SKM-1 treated with dmso at 0.1 percent for 144 hours (cell line): ENCODE measurements at regions not wholly inside any gene's neighbourhood (a gene's known extent, or its start where the extent isn't known, plus 50 kb on each side); places are given as distances from the start of the nearest gene placed in this dataset.

Source experiments
- DNase-seq: peaks from one replicate; lab custom pipeline; 2025; ENCODE audit not compliant: unreplicated experiment; lab: John Stamatoyannopoulos, UW

DNA sequence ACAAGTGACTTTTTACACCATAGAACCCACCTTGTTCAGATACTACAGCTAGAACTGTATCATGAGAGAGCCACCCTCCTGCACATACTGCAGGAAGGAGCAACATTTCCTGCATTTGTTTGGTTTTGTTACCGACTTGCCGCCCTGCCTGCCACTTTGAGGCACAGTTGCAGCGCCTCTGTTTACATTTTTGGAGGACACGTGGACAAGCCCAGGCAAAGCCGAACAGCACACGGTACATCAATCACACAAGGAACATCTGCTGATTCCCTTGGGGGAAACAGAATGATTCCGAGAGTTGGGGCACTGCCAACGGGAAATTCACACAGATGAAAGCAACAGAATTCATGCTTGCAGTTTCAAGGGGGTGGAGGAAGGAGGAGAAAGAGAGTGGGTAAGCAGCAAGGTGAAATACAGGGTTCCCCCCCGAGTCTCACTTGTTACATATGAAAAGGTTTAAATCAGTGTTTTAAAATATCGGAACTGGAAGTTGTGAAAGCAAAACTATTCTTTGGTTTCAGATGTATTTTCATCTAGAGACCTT, 110.7 kb downstream of the BTG1 start:
- DNase-seq = no peak

DNA sequence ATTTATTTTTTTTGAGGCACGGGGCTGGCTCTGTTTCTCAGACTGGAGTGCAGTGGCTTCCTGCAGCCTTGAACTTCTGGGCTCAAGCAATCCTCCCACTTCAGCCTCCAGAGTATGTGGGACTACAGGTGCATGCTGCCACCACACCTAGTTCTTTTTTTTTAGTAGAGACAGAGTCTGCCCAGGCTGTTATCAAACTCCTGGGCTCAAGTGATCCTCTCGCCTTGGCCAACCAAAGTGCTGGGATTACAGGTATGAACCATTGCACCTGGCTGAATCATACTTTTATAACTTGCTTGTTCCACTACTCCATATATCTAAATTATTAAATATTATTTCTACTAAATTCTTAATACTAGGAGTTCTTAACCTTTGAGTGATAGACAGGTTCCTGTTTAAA, 111.6 kb downstream of the BTG1 start:
- DNase-seq = no peak

DNA sequence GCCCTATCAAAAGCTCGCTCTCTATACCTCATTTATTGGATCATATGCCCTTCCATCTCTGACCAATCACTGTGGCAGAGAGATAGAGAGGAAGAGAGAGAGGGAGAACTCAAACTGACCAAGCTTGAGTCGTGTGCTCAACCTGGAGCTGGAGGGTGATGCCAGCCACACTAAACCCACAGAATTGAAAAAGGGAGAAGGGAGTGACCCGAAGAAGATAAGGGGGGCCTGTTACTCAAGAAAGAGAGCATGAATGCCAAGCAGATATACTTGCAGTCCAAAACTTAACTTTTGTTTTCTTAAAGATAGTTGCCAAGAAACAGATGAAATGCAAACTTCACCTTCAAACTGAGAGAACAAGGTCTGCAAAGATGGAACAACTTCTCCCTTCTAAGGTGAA, 112.7 kb downstream of the BTG1 start:
- no peak for DNase-seq

DNA sequence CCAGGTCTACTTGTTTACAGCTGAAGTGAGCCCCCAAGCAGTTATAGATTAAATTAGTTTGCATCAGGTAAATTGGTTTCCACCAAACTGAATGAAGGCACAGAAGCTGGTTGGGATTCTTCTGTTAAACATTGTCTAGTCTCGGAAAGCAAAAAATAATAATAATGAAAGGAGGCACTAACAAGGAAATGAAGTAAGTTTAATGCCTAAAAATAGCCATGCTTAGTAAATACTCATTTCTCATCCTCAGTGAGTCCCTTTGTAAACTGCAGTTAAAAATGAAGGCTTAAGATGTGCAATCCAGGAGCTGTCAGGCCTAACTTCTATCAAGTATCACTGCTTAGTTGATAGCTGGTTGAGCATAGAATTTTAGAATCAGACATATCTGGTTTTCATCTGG, 113.5 kb downstream of the BTG1 start:
- DNase-seq = no peak

DNA sequence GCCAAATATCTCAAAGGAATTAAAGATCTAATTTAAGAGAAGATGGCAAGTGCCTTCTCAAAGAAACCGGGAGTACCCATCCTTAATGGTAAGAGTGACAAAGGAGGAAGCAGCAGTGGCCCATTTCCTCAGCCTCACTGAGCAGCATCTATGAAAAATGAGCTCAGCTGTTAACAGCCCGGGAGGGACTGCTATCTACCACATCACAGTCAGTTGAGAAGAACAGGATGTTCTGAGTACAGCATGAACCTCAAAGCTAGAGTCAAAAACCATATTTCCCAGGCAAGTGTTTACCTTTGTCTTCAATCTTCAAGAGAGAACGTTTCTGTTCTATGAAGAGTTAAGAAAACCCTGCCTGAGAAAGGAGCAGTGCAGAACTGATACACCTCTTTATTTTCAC, 115.0 kb downstream of the BTG1 start:
- DNase-seq = no peak

DNA sequence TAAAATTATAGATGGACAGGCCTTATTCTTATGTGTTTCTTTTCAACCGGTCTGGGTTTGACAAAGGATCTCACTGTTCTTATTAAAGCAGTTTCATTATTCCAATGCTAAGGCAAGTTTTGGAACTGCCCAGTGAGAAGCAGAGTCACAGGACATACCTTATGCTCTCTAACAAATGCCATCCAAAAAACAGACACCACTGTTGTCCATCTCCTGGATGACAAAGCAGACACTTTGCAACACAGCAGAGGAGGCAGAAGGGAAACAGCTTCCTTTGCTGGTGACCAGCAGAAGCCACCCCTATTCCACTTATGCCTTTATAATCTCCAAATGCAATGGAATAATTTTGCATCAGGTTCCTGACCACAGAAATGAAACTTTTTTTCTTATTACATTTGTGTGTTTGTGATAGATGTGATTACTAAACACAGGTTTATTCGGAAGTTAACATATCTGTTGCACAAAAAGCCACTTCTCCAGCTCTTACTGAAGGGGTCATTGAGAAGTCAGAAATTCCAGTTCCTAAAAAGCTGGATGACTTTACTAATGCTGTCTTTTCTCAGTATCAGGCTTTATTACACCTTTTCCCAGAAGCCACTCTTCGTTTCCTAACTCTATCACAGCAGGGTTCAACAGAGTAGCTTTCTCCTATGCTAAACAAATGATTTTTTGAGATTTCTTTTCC, 115.6 kb downstream of the BTG1 start:
- DNase-seq = no peak

DNA sequence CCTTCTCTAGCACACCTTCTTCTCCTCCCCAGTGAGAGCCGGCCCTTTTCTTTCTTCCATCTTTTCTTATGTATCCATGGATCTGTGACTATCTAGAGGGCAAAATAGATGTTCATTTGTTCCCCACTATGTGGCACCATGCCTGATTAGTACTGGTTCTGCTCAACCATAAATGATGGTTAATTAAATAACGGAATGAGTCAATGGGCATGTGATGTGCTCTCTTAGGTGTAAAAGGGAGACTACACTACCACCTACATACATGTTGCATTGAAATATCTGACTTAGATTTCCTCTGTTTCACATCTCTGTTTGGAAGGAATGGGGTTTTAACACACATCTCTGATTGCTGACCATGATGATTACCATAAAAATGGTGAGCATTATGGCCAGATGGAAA, 116.5 kb downstream of the BTG1 start:
- DNase-seq = no peak

DNA sequence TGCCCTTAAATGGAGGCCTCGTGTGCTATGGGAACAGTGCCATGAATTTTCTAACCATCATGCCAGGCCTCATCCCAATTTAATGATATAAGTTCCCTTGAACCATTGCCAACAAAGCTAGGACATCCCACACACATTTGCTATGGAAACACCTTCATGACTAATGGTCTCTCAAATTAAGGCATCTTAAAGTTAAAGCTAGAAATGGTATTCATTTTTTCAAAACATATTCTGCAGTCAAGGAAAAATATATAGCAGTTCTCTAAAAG, 117.3 kb downstream of the BTG1 start:
- DNase-seq = no peak

DNA sequence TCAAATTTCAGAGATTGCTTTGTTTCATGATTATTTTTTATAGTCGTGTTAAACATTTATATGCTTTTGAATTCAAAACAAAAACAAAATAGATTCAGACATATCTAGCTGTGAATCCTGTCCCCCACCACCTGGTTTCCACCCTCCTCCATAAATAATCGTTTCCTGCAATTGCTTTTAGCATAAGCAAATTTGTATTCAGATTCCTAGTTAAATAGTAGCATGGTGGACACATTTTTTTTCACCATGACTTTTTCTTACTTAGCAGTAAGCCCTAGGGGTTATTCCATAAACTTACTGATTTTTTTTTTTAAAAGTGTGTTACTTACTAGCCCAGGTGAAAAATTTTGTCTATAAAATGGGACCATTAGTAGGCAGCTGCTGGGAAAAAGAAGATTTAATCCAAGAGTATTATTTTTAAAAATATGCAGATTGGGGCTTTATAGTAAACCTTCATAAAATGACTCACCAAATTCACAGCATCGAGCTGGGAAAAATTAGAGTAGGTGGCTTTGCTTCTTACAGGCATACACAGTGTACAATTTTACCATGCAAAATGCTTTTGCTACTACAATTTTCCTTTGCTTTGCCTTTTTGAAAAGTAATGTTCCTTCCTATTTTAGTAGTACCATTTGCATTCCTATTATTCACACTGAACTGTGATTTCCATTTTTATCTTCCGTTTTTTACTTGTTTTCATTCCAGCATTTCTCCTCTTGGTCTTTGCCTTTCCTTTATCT, 117.8 kb downstream of the BTG1 start:
- DNase-seq = no peak

DNA sequence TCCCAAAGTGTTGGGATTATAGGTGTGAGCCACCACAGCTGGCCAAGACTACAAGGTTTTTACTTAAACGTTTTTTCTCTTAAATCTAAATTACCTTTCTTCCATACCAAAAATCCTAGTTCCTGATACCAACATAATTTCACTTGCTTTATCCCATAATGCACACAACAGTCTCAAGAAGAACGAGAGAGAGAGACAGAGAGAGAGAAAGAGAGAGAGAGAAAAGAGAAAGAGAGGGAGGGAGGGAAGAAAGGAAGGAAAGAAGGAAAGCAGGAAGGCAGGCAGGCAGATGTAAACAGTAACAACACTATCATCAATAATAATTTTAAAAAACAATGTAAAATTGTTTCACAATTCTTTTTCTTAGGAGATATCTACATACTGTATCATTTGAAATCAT, 118.4 kb downstream of the BTG1 start:
- no peak for DNase-seq

DNA sequence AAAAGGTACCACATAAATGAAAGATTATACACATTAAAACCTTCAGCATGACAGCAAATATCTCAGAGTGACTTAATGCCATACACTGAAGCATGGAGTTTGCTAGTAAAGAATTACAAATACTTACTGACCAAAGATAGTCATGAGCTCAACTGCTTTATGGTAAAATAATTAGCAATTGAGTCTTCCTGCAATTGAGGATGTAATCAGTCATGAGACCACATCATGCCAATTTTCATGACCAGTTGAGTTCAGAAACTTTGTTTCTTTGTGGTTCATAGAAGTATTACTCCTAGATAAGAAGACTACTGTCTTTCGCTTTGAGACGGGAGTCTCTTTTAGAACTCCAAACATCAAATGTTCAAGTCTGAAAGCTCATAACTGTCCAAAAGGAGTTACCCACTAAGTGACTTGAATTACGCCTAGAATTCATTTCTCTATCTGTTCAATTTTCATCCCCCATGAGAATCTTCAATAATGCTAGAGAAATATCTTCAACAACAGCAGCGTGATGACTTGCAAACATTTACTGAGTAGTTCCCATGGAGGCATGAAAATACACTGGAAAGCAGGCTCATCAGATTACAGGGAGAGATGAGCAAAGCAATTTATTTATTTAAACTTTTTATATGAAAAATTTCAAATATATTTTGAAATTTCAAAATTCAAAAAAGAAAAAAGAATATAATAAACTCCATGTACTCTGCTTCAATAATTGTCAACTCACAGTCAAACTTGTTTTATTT, 120.0 kb downstream of the BTG1 start:
- DNase-seq = no peak

DNA sequence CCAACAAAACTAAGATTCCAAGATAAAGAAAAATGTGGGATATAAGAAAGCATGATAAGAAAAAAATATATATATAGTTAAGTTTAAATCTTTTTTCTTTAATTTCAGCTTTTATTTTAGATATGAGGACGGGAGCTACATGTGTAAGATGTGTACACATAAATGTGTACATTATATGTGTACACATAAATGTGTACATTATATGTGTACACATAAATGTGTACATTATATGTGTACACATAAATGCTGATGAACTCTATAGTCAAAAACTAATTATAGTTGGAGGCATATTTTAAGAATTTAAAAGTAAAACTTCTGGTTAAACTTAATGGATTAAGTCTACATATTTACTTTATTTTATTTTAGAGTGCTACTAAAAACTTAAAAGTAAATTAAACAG, 123.6 kb downstream of the BTG1 start:
- DNase-seq = no peak

DNA sequence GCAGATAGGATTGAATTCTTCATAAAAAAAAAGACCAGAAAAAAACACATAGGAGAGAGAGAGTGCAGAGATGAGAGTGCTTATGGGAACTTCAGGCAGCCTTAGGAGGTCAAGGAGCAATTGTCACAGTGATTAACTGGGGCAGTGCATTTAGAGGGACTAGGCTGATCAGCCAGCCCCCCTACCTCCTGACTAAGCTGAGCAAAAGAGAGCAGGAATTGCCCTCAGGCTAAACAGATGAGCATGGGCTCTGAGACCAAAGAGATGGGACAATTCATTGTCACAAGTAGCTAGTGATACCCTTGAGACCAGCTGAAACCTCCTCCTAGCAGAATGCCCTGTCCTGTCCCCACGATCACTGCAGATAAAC, 124.0 kb downstream of the BTG1 start:
- DNase-seq = no peak

DNA sequence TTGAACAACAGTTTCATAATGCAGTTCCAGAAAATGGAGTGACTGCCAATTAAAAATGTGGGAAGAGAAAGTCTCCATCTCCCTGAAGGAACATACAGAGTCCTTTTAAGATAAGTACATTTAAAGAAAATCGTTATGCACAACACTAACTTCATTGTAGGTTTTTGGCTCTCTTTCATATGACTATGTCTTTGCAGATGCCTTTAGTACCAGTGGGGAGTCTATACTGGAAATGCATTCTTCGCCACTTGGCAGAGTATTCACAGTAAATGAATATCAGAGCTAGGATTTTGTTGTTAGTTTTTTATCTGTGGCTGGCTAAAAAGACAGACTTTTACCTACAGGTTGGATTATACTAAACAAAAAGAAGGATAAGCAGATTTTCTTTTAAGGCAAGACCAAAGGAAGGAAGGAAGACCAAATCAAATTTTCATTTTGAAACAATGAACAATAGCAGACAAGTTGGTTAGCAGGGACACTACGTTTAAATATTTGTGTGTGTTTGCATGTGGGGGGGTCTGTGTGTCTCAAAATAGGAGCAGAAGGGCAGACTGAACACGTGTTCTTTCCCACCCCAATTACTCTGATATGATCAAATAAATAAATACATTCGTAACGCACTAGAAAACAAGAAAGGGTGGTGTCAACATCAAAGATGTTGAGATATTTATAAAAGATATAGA, 124.5 kb downstream of the BTG1 start:
- DNase-seq = no peak

DNA sequence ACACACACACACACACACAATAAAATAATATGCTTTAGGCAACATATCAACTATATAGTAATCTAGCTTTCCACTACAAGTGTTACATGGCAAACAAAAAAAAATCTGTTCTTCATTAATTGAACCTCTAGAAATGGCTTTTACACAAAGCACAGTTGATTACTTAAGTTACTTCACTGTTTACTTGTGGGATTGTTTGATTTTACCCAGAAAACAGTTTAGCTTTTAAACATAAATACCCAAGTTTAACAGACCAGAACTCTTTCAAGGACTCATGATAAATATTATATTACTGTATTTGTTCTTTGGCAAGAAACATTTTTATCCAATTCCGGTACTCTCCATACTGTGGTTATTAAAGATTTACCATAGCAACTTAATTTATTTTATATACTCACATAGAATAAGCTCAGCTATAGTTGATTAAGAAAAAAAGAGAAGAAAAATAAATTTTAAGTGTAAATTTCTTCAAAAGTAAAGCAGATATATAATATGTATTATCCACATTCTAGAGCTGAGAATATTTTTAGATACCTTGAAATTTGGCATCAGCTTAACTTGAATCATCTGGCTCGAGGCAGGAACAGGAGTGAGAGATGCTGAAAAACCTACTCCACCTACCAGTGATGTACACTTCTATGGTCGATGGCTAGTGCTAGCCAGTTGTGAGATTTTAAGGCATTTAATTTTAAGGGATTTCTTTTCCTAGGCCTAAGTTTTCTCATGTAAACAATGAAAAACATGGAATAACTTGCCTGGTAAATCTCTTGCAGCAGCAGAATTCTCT, 126.0 kb downstream of the BTG1 start:
- DNase-seq = no peak

DNA sequence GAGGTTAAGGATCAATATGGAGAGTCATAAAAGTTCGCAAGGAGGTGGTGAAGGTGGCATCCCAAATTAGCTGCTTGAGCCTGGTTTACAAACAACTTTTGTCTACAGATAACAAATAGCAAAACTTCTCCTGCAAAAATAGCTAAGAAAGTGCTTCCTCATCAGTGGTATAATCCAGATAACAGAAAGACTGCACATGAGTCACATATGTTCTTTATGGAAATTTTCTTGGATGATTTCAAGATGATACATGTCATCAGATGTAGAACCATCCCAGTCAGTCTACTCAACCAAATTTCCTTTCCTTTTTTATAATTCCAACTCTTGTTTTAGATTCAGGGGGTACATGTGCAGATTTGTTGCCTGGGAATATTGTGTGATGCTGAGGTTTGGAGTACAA, 133.0 kb downstream of the BTG1 start:
- no peak for DNase-seq

DNA sequence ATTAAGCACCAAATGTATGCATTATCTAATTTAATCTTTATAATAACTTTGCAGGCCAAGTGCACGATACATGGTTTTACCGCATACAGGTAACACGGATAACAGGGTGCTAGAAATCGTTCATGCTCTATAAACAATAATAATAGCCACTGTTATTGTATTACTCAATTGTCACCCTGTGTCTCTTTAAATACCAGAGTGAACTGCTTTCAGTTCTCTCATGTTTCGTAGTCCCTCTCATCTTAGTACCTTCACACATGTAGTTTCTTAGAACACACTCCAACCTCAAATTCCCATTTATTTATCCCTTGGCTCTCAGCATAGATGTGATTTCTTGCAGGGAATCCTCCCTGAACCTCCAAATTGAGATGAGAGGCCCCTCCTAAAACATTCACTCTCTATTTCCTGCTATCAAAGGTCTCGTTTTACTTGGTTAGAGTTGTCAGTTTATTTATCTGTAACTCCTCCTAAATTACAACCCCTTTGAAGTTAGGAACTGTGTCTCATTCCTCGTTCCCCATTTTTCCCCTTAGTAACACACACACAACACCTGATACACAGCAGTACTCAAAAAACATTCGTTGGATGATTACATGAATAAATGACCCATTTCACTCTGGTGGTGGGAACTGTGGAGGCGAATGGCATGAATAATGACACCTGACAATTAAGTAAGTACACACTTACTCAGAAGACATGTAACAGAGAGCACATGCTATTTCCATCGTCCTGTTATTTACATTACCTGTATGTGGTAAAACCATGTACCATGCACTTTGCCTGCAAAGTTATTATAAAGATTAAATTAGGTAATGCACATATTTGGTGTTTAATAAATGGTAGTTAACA, 134.6 kb downstream of the BTG1 start:
- no peak for DNase-seq

DNA sequence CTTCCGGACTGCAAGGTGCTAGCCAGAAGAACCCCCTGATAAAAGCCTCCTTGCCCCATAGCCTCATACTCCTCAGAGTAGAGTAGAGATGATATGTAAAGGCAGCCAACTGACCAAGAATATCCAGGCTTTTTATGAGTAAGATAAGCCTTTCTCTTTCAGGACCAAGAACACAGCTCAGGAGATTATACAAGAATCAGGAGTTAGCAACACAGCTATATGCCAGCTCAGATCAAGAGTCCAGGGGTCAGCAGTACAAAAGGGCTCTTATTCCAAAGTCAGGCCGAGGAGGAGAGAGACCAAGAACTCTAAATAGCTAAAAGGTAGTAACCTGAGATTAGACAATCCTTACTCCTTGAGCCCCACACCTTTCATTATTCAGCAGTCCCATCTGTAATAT, 135.3 kb downstream of the BTG1 start:
- no peak for DNase-seq

DNA sequence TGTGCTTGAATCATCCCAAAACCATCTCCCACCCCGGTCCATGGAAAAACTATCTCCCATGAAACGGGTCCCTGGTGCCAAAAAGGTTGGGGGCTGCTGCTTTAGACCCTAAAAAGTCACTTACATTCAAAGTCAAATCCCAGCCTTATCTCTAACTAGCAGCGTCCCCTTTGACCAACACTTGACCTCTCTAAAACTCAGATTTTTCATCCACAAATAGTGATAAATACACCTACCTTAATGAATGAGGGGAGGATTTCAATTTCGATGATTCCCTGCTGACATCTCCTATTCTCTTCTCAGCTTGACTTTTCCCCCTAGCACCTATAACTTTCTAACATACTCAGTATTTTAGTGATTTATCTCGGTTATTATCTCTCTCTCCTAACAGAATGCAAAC, 137.3 kb downstream of the BTG1 start:
- no peak for DNase-seq

DNA sequence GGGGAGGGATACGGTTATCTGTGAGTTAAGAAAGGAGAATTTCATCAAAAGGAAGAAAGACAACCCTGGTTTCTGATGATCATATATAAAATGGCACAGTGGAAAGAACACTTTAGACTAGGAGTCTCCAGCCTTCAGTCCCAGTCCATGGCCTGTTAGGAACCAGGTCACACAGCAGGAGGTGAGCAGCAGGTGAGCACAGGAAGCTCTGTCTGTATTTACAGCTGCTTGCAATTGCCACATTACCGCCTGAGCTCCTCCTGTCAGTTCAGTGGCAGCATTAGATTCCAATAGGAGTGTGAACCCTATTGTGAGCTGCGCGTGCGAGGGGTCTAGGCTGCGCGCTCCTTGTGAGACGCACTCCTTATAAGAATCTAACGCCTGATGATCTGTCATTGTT, 137.9 kb downstream of the BTG1 start:
- no peak for DNase-seq
